GM21529 (cell line): ENCODE measurements at regions not wholly inside any gene's neighbourhood (a gene's known extent, or its start where the extent isn't known, plus 50 kb on each side); places are given as distances from the start of the nearest gene placed in this dataset.

ENCODE experiments used
- ATAC-seq: cut with Tn5 transposase; IDR thresholded peaks from one replicate; pipeline ENCODE4 v1.9.1; 2021; ENCODE audit not compliant: unreplicated experiment

- ATAC-seq, result no peak
Observed at GRCh38 chr1:4306559-4307467, 347.6 kb upstream of the AJAP1 start.

DNA sequence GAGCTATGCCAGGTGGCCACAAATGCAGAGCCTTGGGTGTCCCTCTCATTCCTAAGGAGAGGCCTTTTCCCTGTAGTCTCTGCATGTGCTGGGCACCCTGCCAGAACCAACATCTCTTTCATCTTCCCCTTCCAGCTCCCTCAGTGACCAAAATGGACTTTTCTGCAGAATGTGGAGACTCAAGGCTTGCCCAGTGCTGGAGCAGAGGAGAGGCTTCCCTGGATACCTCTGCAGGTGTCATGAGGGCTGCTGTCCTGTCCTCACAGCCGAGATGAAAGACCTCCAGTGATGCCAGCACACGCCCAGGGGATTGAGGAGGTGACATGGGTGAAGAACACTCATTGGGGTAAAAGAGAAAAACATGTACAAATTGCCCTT is 347.0 kb upstream of the AJAP1 start:
- ATAC-seq, result no peak

DNA sequence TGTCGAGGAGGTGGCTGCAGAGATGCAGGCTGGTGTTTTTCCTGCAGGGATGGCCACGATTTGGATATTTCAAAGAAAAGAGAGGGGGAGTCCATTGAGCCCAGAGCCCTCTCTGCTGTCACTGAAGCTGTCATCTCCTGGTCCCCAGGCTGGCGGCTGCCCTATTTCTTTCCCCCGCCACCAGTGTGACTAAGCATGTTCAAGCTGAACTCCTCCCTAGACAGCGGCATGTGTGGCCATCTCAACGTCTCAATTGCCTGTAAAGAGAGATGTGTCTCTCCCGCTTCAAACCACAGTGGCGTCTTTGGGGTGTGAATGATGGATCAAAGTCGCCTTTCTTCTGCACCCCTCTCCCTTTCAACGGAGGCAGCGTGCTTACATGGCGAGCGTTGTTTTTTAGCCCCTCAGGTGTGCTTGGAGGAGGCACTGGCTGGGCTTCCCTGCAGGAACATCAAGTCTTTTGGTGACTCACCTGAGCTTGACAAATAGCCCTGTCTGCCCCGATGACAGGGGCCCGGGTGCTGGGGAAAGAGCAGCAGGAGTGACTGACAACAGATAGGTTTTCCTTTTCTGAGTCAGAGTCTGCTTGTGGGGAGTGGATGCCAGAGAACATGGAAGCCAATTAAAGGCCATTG is 346.4 kb upstream of the AJAP1 start:
- no peak for ATAC-seq

- no peak for ATAC-seq
Observed at GRCh38 chr1:4308806-4309205, 345.6 kb upstream of the AJAP1 start.

DNA sequence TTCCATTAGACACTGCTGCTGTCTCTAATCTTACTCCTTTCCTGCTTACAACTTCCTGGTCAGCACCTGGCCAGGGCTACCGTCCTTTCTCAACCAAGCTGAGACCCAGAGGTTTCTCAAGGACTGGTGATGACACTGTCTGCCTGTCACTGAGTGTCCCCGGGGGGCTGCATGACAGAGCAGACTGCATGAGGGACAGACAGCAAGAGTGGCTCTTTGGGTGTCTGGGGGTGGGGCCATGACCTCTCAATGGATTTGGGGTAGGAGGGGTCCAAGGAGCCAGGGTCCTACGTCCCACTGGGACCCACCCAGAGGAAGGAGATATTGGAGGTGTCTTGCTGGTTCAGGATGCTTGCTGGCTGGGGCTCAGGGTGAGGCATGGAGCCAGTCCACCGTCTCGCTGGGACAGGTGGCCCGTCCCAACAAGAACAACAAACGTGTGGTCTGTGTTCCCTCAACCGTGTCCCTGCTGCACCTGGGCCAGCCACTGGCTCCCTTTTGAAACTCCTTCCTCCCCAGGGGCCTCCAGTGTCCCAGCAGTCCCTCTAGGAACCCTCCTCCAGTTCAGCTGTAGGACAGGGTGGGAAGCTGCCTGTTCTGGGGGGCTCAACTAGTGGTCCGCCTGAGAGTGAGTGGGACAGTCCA is 344.6 kb upstream of the AJAP1 start:
- no peak for ATAC-seq

GRCh38 chr1:4310396-4310923 is 343.9 kb upstream of the AJAP1 start:
- ATAC-seq, result no peak

DNA sequence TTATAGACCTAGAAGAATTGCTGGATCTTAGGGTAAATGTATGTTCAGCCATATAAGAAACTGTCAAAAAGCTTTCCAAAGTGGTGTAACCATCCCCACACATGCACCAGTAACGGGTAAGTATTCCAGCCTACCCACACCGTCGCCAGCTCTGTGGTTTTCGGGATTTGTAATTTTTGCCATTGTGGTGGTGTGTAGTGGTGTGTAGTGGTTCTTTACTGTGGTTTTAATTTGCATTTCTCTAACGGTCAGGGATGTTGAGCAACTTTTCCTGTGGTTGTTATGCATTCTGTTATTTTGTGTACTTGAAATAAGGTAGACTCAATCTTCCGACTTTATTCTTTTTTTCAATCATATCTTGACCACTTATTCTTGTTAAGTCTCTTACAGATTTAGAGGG is 342.4 kb upstream of the AJAP1 start:
- ATAC-seq, result no peak

- ATAC-seq, result no peak
Observed at GRCh38 chr1:4315202-4315601, 339.2 kb upstream of the AJAP1 start.

- no peak for ATAC-seq
Observed at GRCh38 chr1:4317207-4317606, 337.2 kb upstream of the AJAP1 start.

DNA sequence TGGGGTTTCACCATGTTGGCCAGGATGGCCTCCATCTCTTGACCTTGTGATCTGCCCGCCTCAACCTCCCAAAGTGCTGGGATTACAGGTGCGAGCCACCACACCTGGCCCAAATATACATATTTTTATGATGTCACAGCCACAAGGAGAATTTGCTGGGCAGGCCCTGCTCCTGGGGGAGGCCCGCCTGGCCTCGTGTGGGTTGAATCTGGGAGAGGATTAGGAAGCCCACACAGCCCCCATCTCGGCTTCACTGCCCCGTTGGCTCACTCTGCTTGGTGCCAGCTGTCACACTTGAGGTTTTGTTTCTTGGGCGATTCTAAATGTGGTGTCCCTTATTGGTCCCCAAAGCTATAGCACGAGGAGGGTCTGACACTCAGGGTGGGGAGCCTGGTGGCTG is 335.7 kb upstream of the AJAP1 start:
- no peak for ATAC-seq

GRCh38 chr1:4319496-4319895 is 334.9 kb upstream of the AJAP1 start:
- ATAC-seq, result no peak

- no peak for ATAC-seq
Observed at GRCh38 chr1:4322881-4323280, 331.5 kb upstream of the AJAP1 start.

- no peak for ATAC-seq
Observed at GRCh38 chr1:4323309-4323708, 331.1 kb upstream of the AJAP1 start.

DNA sequence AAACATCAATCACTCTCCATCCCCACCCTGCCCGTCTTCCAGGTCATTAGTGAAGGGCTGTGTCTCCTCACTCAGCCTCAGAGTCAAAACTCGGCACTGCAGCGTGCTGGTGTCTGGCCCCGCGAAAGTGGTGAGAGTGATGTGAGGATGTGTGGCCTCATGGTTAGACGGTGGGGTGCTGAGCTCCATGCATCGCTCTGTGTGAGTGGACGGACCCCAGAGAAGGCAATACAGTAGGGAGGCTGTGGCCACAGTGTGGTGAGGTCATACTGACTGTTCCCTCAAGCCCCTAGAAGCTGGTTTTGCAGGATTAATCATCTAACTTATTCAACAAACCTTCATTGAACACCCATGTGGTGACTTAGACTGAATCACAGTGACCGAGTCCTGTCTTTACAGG is 329.9 kb upstream of the AJAP1 start:
- ATAC-seq, result no peak

DNA sequence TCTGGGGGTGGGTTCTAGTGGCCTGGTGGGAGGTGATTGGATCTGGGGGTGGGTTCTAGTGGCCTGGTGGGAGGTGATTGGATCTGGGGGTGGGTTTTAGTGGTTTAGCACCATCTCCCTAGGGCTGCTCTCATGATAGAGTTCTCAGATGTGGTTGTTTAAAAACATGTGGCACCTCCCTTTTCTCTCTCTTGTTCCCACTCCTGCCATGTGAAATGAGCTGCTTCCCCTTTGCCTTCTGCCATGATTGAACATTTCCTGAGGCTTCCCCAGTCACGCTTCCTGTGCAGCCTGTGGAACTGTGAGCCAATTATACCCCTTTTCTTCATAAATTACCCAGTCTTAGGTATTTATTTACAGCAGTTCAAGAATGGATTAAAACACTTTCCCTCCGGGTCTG is 327.3 kb upstream of the AJAP1 start:
- no peak for ATAC-seq

- no peak for ATAC-seq
Observed at GRCh38 chr1:4328402-4329071, 325.9 kb upstream of the AJAP1 start.

DNA sequence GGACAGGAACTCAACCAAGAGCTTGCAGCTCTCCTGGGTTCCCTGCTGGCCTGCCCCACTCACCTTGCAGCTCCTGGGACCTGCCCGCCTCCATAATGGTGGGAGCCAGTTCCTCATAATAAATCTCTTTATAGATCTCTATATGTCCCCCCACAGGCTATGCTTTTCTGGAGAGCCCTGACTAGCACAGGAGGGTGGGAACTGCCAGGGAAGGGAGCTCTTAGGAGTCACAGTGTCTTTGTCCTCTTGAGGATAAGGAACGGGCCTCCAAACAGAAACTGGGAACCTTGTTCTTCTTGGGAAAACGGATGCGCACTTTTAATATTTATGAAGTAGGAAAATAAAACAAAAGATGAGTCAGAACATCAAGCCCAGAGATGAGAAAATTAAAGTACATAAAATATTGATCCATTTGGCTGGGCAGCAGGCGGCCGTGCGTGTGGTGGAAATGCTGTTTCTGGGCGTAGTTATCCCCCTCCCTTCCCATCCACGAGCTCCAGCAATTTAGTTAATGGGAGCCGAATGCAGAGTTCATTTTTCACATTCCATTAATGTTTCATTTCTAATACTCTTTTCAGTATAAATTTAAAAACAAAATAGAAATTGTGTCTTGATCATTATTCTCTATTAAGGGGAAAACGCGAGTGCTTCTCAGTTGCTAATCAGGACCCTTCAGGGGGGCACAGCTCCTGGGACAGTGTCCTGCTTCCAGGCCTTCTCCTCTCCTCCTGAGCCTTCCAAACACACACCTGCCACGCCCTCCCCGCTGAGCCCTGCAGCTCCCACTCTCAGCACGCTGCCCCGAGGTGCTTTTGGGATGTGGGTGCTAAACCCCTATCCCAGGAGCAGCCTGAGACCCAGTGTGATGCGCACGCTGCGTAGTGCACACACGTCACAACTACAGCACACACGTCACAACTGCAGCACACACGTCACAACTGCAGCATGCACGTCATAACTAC is 323.3 kb upstream of the AJAP1 start:
- ATAC-seq, result no peak

DNA sequence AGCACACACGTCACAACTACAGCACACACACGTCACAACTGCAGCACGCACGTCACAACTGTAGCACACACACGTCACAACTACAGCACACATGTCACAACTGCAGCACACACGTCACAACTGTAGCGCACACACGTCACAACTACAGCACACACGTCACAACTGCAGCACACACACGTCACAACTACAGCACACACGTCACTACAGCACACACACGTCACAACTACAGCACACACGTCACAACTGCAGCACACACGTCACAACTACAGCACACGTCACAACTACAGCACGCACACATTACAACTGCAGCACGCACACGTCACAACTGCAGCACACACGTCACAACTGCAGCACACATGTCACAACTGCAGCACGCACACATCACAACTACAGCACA is 322.6 kb upstream of the AJAP1 start:
- ATAC-seq, result no peak

- no peak for ATAC-seq
Observed at GRCh38 chr1:4336507-4336906, 317.9 kb upstream of the AJAP1 start.

DNA sequence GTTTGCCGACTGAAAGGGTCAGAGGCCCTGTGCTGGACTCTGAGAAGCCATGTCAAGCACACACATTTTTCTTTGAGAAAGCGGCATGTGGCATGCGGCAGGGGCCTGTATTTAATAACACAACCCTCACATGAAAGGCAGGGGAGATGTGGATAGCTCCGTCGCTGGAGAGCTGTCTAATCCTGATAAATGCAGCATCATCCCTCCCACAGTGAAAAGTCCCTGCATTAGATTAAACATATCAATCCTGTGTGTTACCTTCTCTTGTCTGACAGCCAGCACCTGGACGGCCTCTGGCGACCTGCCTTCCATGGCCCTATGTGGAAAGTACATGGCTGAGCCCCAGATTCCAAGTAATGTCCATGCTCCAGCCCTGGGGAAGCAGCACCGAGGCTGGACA is 313.0 kb upstream of the AJAP1 start:
- ATAC-seq, result no peak
